ENCODE measurements at regions not wholly inside any gene's neighbourhood (a gene's known extent, or its start where the extent isn't known, plus 50 kb on each side); places are given as distances from the start of the nearest gene placed in this dataset.

DNA sequence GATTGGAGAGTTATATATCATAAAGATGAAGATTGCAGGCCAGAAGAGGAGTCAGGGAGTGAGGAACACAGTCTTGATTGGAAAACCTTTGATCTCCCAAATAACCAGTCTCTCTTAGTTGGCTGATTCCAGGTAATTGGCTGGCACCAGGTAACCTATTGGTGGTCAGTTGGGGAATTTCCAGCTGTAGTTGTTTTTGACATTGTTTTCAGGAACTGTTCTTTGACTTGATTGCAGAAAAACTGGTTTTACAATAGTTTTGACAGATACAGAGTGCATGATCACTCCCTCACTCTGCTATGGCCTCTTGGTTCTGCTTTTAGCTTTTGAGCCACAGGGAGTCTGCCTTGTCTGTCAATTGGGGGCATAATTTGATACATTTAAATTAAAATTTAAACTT lies 71.6 kb downstream of the ZNF641 start:
- Histone ChIP-seq H3K27ac (no peak overlapping the region), H3K27me3 (no peaks in the 10 kb centered on the region), H3K4me3 (no peak overlapping the region), H3K4me1 (no peaks in the 10 kb centered on the region), H3K9me3 (no peaks in the 10 kb centered on the region), H3K36me3 (no peaks in the 10 kb centered on the region)
- TF ChIP-seq POLR2A (IDR thresholded peaks at IDR 0.05) (no peak), CTCF (IDR thresholded peaks at IDR 0.05) (no peak)
- intact Hi-C loops (cut with DNase I; ENCODE audit: low total_unique reads) = no loop called here
- DNase-seq = no peak

- TF ChIP-seq CTCF (IDR thresholded peaks at IDR 0.05) (no peak), POLR2A (IDR thresholded peaks at IDR 0.05) (no peak)
- H3K27me3 ChIP-seq = no peaks in the 10 kb centered on the region
- no peaks in the 10 kb centered on the region for H3K4me1 ChIP-seq
- no peaks in the 10 kb centered on the region for H3K9me3 ChIP-seq
- H3K4me3 ChIP-seq = no peak overlapping the region
- H3K36me3 ChIP-seq = no peaks in the 10 kb centered on the region
- intact Hi-C loops (cut with DNase I; ENCODE audit: low total_unique reads) = no loop called here
- no peak for DNase-seq
- H3K27ac ChIP-seq = no peak overlapping the region
These were observed 73.5 kb upstream of the OR10AD1 start for GRCh38 chr12:48276621-48277020.

- H3K27me3 ChIP-seq = no peaks in the 10 kb centered on the region
- H3K9me3 ChIP-seq = no peaks in the 10 kb centered on the region
- no peaks in the 10 kb centered on the region for H3K36me3 ChIP-seq
- DNase-seq = no peak
- intact Hi-C loops (cut with DNase I; ENCODE audit: low total_unique reads) = no loop called here
- H3K4me3 ChIP-seq = no peak overlapping the region
- H3K27ac ChIP-seq = no peak overlapping the region
- no peaks in the 10 kb centered on the region for H3K4me1 ChIP-seq
- TF ChIP-seq CTCF (IDR thresholded peaks at IDR 0.05) (no peak), POLR2A (IDR thresholded peaks at IDR 0.05) (no peak)
These were observed 63.7 kb upstream of the OR10AD1 start for GRCh38 chr12:48266826-48267225.

DNA sequence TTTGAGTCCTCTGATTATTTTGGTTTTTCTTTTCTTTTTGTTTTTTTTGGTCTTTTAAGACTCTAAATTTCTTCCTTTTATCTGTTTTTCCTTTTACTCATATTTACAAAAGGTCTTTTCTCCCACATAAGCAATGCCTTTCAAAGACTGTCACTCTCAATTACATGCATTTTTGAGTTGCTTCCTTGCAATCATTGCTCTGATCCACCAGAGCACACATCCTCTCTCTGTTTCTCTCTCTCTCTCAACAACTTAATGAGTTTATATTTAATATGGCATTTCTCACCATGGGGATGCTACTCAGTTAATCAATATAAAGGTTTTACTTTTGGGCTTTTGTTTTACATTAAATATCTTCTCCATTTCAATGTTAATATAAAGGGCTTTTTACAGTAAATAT lies 62.7 kb upstream of the OR10AD1 start:
- no peak overlapping the region for H3K27ac ChIP-seq
- H3K4me1 ChIP-seq = no peaks in the 10 kb centered on the region
- intact Hi-C loops (cut with DNase I; ENCODE audit: low total_unique reads) = no loop called here
- H3K27me3 ChIP-seq = no peaks in the 10 kb centered on the region
- TF ChIP-seq CTCF (IDR thresholded peaks at IDR 0.05) (no peak), POLR2A (IDR thresholded peaks at IDR 0.05) (no peak)
- no peaks in the 10 kb centered on the region for H3K9me3 ChIP-seq
- no peak for DNase-seq
- H3K36me3 ChIP-seq = no peaks in the 10 kb centered on the region
- no peak overlapping the region for H3K4me3 ChIP-seq

DNA sequence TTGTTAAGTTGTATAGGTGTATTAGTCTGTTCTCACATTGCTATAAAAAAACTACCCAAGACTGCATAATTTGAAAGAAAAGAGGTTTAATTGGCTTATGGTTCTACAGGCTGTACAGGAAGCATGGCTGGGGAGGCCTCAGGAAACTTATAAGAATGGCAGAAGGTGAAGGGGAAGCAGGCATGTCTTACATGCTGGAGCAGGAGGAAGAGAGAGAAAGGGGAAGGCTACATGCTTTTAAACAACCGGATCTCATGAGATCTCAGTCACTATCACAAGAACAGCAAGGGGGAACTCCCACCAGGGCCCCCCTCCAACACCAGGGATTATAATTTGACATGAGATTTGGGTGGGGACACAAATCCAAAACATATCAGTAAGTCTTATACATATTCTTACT lies 60.5 kb upstream of the OR10AD1 start:
- intact Hi-C loops (cut with DNase I; ENCODE audit: low total_unique reads) = no loop called here
- no peak for TF ChIP-seq POLR2A (IDR thresholded peaks at IDR 0.05)
- no peaks in the 10 kb centered on the region for H3K4me1 ChIP-seq
- no peak for DNase-seq
- H3K36me3 ChIP-seq = no peaks in the 10 kb centered on the region
- no peaks in the 10 kb centered on the region for H3K9me3 ChIP-seq
- no peak overlapping the region for H3K4me3 ChIP-seq
- H3K27ac ChIP-seq = no peak overlapping the region
- H3K27me3 ChIP-seq = no peaks in the 10 kb centered on the region

- Histone ChIP-seq H3K4me3 (no peak overlapping the region), H3K9me3 (no peaks in the 10 kb centered on the region), H3K27ac (no peak overlapping the region), H3K4me1 (no peaks in the 10 kb centered on the region), H3K27me3 (no peaks in the 10 kb centered on the region), H3K36me3 (no peaks in the 10 kb centered on the region)
- intact Hi-C loops (cut with DNase I; ENCODE audit: low total_unique reads) = no loop called here
- TF ChIP-seq POLR2A (IDR thresholded peaks at IDR 0.05) (no peak), CTCF (IDR thresholded peaks at IDR 0.05) (no peak)
- no peak for DNase-seq
These were observed 58.7 kb upstream of the OR10AD1 start for GRCh38 chr12:48261773-48262172.
